Hematopoietic multipotent progenitor cell treated with erythropoietin and hydrocortisone succinate and interleukin-3 and kit ligand, for 17 days (in vitro differentiated cells): ENCODE measurements at regions not wholly inside any gene's neighbourhood (a gene's known extent, or its start where the extent isn't known, plus 50 kb on each side); places are given as distances from the start of the nearest gene placed in this dataset.
"Not testable (repeated sequence)": the region's sequence is repeated elsewhere in the genome, so short reads cannot be mapped to it uniquely, and the experiment has no call there.

ENCODE experiments used
- DNase-seq: peaks from one replicate; pipeline ENCODE4 v3.0.0-alpha.2; 2015; ENCODE audit warnings: low spot score

DNA sequence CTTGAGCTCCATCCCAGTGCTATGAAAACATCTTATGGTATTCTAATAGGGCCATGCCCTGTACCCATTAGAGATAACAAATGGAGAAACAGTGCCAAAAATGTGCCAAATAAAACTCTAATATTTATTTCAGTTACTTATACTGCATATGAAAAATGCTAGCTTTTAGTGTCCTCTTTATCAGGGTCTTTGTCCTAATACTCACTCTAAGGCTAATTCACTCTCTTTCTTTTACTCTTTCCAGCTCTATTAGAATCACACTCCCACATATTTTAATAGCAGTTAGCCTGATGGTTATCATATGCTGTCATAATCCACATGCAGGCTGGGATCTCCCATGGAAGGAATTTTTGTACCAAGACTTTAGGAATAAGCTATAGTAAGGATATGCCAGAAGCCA is 408.4 kb downstream of the ETV1 start:
- DNase-seq, result no peak

- DNase-seq, result no peak
Measured at GRCh38 chr7:13593854-13594253, 395.6 kb downstream of the ETV1 start.

DNA sequence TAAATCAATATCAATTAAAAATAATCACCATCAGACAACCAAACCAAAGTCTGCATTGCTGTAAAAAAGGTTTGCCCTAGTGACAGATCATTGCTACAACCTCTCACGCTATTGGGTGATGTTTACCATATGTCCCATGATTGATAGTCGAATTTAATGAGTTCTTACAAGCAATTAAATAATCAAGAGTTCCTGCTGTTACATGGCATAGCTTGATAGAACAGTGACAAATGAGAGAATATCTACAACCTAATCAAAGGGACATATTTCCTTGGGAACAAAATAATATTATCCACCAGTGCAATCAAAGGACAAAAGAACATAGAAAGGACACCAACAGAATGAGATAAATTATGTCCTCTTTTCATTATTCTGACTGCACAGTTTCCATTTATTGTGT is 387.4 kb downstream of the ETV1 start:
- no peak for DNase-seq

DNA sequence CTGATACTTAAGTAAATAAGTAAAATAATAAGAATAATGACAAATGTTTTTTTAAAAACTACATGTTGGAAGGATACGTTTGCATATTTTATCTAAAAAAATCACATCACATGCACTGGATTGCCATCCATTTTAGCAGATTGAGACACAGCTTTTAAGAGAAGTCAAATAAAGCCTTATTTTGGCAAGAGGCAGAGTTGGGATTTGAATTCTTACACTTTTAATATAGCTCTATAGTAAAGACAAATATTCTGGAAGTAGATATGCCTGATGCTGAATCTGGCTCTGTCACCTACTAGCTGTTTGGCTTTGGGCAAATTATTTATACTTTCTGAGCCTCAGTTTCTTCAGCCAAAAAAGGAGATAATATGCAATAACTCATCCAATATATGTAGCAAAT is 386.4 kb downstream of the ETV1 start:
- DNase-seq, result no peak

DNA sequence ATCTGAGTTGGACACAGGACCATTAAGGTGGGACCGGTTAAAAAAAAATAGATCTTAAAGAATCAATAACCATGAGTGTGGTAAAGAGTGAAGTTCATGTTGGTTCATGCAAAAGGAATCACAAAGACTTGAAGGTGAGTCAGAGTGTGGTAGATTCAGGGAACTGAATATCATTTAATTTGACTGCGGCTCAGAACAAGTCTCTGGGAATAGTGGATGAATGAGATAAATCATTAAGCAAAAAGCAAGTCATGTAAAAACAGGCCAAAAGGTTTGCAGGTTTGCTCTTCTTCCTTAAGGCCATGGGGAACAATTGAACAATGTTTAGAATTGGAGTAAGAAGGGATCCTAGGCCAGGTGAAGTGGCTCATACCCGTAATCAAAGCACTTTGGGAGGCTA is 385.8 kb downstream of the ETV1 start:
- DNase-seq, result no peak

DNA sequence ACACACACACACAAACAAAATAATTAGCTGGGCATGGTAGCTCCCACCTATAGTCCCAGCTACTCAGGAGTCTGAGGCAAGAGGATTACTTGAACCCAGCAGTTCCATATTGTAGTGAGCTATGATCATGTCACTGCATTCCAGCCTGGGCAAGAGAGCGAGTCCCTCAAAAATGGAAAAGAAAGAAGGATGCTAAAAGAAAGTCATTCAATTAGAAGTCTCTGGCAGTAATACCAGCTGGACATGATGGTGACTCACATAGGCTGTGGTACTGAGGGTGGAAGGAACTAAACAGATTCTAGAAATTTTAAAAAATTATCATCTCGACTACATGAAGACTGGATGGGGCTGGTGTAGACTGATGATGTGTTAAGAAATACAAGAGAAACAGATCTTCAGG is 385.3 kb downstream of the ETV1 start:
- no peak for DNase-seq

DNA sequence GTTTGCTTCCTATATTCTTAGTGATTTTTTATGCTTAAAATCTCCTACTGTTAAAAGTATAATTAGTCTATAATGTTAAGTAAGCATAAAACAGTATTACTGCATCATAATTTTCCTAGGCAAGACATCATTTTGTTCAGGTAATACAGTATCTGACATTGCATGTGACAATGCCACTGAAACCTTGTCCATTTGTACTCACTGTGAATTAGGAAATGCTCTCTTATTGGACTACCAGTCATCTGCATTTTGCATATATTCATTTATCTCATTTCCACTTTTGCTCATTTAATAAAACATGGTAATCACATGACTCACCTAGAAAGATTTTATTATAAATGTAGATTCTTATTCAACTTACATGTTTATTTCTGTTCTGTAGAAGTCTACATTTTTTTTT is 379.1 kb downstream of the ETV1 start:
- no peak for DNase-seq

GRCh38 chr7:13615679-13616078 is 373.8 kb downstream of the ETV1 start:
- DNase-seq, result no peak

DNA sequence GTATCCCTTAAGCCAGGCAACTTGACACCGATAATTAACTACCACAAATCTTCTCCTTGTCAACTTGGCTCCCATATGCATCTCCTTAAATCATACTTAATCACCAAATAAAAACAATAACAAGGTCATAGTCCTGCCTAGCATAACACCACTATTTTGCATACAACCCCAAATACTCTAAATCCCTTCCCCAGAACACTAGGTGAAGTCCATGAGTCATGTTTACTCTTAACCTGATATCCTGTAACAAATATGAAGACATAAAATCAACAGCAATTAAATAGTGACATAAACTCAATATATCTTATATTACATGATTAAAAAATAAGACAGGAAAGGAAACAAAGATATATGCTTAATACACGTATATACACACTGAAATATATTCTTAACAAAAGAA is 362.0 kb downstream of the ETV1 start:
- DNase-seq, result no peak

- DNase-seq, result no peak
Measured at GRCh38 chr7:13628239-13629001, 361.0 kb downstream of the ETV1 start.

GRCh38 chr7:13631207-13632049 is 358.0 kb downstream of the ETV1 start:
- not testable (repeated sequence) for DNase-seq

- no peak for DNase-seq
Measured at GRCh38 chr7:13633857-13634256, 355.6 kb downstream of the ETV1 start.

DNA sequence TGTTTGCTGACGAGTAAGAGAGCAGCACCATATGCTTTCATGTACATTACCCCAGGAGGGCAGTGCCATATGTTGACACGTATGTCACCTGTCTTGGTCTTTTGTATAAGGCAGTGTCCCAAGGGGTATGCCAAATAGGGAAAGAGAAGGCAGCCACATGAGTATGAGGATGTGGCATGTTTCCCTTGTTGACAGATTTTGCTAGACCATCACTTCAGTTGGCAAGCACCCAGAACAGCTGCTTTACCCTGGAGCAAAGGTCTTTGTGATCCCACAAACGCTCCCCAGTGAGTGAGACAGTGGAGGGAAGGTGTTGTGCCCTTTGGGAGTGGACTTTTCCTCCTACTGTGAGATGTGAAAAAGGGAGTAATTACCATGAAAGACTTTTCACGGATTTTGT is 350.1 kb downstream of the ETV1 start:
- DNase-seq, result no peak

GRCh38 chr7:13641714-13642113 is 347.8 kb downstream of the ETV1 start:
- no peak for DNase-seq

GRCh38 chr7:13651167-13651566 is 338.3 kb downstream of the ETV1 start:
- DNase-seq, result no peak

- no peak for DNase-seq
Measured at GRCh38 chr7:13656330-13656729, 333.1 kb downstream of the ETV1 start.

DNA sequence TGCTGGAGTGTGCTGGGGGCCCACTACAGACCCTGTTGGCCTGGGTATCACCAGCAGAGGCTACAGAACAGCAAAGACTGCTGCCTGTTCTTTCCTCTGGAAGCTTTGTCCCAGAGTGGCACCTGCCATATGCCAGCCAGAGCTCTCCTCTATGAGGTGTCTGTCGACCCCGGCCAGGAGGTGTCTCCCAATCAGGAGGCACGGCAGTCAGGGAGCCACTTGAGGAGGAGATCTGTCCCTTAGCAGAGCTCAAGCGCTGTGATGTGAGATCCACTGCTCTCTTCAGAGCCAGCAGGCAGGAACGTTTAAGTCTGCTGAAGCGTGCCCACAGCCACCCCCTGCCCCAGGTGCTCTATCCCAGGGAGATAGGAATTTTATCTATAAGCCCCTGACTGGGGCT is 316.2 kb downstream of the ETV1 start:
- no peak for DNase-seq

DNA sequence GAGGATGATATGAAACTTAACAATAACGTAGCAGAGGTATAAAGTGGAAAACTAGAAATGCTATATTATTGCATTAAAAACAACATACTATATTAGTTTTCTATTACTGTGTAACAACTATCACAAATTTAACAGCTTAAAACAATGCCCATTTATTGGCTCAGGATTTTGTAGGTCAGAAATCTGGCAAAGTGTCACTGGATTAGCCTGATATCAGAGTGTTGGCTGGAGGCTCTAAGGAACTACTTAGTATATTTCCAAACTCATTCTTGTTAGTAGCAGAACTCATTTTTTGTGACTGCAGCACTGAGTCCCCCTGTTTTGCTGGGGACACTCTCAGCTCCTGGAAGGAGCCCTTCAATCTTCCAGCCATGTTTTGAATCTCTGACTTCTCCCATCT is 306.8 kb downstream of the ETV1 start:
- no peak for DNase-seq

- DNase-seq, result no peak
Measured at GRCh38 chr7:13687500-13687899, 302.0 kb downstream of the ETV1 start.

- DNase-seq, result no peak
Measured at GRCh38 chr7:13692548-13692947, 296.9 kb downstream of the ETV1 start.

- no peak for DNase-seq
Measured at GRCh38 chr7:13702251-13702650, 287.2 kb downstream of the ETV1 start.

GRCh38 chr7:13708670-13709069 is 280.8 kb downstream of the ETV1 start:
- no peak for DNase-seq

DNA sequence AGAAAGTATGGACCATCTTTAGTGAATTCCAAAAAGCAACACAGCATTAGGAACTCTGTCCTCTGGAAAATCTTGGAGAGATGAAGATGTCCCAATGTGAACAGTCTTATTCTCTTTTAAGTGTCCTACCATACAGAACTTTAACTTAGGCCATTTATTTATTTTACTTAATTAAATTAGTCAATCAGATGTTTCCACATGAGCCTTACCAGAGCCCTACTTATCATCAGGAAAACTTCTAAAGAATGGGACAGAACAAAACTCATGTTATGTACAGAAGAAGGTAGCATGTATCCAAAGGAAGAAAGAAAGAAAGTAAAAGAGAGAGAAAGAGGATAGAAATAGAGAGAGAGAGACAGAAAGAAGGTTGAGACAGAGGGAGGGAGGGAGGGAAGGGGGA is 276.4 kb downstream of the ETV1 start:
- no peak for DNase-seq

DNA sequence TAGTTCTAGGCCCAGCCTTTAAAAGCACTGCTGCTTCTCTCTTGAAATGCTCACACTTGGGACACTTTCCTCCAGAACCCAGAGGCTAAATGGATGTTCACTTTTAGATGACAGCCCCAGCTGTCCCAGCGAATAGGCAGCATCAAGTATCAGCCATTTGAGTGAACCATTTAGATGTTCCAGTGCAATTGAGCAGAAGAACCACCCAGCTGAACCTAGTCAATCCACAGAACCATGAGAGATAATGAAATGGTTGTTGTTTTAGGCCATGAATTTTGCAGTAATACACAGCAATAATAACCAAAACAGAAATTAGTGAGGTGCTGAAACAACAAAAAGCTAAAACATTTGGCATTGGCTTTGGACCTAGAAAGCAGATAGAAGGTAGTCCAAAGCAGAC is 273.9 kb downstream of the ETV1 start:
- no peak for DNase-seq
